Peyer's patch (tissue), 4 donors: ENCODE measurements at regions not wholly inside any gene's neighbourhood (a gene's known extent, or its start where the extent isn't known, plus 50 kb on each side); places are given as distances from the start of the nearest gene placed in this dataset.

ENCODE experiments used
- CTCF ChIP-seq, 6 experiments: fragments of 450-650 bp in 4 of 6; fragments of 200-600 bp in 2 of 6; sonication (generic) in 1 of 6; IDR thresholded peaks; one replicate each; pipeline ENCODE4 v1.5.1; 2017 to 2019; ENCODE audit warnings: antibody characterized with exemption in 6 of 6, mild to moderate bottlenecking in 3 of 6, moderate library complexity in 1 of 6
- POLR2A ChIP-seq, 2 donors: fragments of 450-650 bp; IDR thresholded peaks; one replicate each; pipeline ENCODE4 v1.5.1; 2017; ENCODE audit warnings: antibody characterized with exemption in 2 of 2, mild to moderate bottlenecking in 2 of 2, moderate library complexity in 2 of 2

- TF ChIP-seq CTCF (IDR thresholded peaks at IDR 0.05) (no peak), POLR2A (IDR thresholded peaks at IDR 0.05) (no peak)
Observed at GRCh38 chr15:95994418-95994817, 336.1 kb upstream of the NR2F2 start.
